SK-N-MC (cell line): ENCODE measurements at regions not wholly inside any gene's neighbourhood (a gene's known extent, or its start where the extent isn't known, plus 50 kb on each side); places are given as distances from the start of the nearest gene placed in this dataset.

Experiments used
- EZH2 ChIP-seq: fragments of 200-600 bp; sonication (generic); IDR thresholded peaks from one replicate; pipeline ENCODE4 v1.6.1; 2017; ENCODE audit warnings: antibody characterized with exemption
- FOXP2 ChIP-seq: optimal IDR thresholded peaks from 2 replicates; pipeline ENCODE3; 2011; ENCODE audit warnings: mild to moderate bottlenecking, moderate library complexity; ENCODE audit not compliant: insufficient read depth; ENCODE audit errors: extremely low read length, control extremely low read depth
- POLR2AphosphoS5 ChIP-seq: IDR thresholded peaks from 2 replicates; pipeline ENCODE4 v1.6.1; 2012; ENCODE audit warnings: mild to moderate bottlenecking, low read depth, low read length, borderline replicate concordance

GRCh38 chr1:8147956-8148355 is 121.8 kb upstream of the ERRFI1 start:
- TF ChIP-seq EZH2 (no peak), POLR2AphosphoS5 (no peak), FOXP2 (no peak)
